ENCODE measurements at regions not wholly inside any gene's neighbourhood (a gene's known extent, or its start where the extent isn't known, plus 50 kb on each side); places are given as distances from the start of the nearest gene placed in this dataset.

DNA sequence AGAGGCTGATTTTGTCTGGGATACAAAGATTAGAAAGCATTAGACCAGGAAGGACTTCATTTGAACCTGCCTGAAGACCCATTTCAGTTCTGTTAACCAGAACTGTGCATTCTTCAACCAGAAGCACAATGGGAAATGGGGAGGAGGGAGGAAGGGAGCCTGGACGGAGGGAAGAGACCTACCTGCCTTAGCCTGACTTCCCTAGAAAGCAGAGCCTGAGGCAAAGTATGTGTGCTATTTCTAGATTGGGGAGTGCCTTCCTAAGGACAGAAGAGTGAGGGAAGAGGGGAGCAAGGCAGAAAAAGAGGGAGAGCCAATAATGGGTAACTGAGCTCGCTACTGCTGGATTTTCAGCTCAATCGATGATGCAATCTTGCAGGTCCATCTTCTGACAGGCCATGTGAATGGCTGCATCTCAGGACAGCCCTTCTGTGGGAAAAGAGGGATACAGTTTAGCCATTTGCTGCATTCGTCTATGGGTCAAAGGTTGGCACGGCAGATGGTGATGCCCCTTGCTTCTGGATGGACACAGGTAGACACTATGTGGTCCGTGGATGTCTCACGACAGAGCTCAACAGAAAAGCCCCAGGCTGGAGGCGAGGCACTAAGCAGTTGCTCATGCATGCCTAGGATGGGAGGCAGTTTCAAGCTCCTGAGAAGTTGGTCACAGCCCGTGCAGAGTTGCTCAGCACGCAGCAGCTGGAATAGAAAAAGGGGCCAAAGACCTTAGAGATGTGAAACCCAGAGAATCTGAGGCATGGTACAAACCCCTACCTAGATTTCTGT is 78.8 kb upstream of the UBL3 start:
- TF ChIP-seq, protein P1, sequence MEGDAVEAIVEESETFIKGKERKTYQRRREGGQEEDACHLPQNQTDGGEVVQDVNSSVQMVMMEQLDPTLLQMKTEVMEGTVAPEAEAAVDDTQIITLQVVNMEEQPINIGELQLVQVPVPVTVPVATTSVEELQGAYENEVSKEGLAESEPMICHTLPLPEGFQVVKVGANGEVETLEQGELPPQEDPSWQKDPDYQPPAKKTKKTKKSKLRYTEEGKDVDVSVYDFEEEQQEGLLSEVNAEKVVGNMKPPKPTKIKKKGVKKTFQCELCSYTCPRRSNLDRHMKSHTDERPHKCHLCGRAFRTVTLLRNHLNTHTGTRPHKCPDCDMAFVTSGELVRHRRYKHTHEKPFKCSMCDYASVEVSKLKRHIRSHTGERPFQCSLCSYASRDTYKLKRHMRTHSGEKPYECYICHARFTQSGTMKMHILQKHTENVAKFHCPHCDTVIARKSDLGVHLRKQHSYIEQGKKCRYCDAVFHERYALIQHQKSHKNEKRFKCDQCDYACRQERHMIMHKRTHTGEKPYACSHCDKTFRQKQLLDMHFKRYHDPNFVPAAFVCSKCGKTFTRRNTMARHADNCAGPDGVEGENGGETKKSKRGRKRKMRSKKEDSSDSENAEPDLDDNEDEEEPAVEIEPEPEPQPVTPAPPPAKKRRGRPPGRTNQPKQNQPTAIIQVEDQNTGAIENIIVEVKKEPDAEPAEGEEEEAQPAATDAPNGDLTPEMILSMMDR (IDR thresholded peaks at IDR 0.05; ENCODE audit: low read depth, low read length, missing control alignments): no peak
- no peak for DNase-seq (ENCODE audit: extremely low read depth, low read depth)
- H3K4me3 ChIP-seq (replicated peaks; ENCODE audit: low read depth, low read length): no peak overlapping the region

GRCh38 chr13:29926098-29926476 is 75.7 kb upstream of the UBL3 start:
- no peak for DNase-seq (ENCODE audit: extremely low read depth, low read depth)
- TF ChIP-seq, protein P1 (IDR thresholded peaks at IDR 0.05; ENCODE audit: low read depth, low read length, missing control alignments): no peak
- no peak overlapping the region for H3K4me3 ChIP-seq (replicated peaks; ENCODE audit: low read depth, low read length)

- no peak for DNase-seq (ENCODE audit: extremely low read depth, low read depth)
- TF ChIP-seq, protein P1 (IDR thresholded peaks at IDR 0.05; ENCODE audit: low read depth, low read length, missing control alignments): no peak
- no peak overlapping the region for H3K4me3 ChIP-seq (replicated peaks; ENCODE audit: low read depth, low read length)
These were observed 75.2 kb upstream of the UBL3 start for GRCh38 chr13:29925457-29926097.

GRCh38 chr13:29924482-29925350 is 74.3 kb upstream of the UBL3 start:
- H3K4me3 ChIP-seq (replicated peaks; ENCODE audit: low read depth, low read length): no peak overlapping the region
- no peak for DNase-seq (ENCODE audit: extremely low read depth, low read depth)
- TF ChIP-seq, protein P1 (IDR thresholded peaks at IDR 0.05; ENCODE audit: low read depth, low read length, missing control alignments): no peak

DNA sequence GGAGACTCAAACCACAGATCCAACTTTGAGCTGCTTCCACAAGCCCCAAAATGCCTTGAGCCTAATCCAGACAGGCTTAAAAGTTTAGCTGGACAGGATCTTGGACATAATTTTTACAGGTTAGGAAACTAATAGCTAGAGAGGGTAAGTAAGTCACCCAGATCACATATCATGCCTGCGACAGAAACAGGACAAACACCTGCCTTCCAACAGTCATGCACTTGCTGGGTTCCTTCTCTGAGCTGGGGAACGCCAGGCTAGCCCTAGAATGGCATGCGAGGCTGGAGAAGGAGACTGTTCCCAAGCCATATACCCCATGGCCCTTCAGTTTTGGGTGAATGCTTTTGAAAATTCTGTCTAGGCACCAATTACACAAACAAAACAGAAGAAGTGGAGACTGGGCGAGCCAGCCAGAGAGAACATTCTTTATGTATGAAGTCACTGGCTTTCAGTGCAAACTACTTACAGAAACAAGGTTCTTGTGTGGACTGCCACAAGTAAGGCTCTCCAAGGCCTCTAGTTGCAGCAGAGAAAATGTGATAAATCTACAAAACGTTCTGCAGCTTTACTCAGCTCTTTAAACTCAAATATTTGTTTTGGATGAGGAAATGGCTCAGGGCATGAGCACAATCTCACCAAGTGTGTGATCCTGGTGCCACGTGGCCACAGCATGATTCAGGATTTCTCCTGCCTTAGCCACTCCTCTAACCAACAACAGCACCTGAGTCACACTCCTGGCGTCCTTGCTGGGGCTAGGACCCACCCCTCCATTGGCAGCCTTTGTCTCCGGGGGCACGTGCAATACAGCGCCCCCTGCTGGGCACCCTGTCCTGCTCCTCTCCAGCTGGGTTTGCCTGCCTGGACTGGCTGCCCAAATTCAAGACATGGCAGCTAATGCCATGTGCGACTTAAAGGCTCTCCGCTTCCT is 73.4 kb upstream of the UBL3 start:
- TF ChIP-seq, protein P1 (IDR thresholded peaks at IDR 0.05; ENCODE audit: low read depth, low read length, missing control alignments): peak; percentile 97
- no peak overlapping the region for H3K4me3 ChIP-seq (replicated peaks; ENCODE audit: low read depth, low read length)
- DNase-seq (ENCODE audit: extremely low read depth, low read depth): peak; percentile 93

- TF ChIP-seq, protein P1 (IDR thresholded peaks at IDR 0.05; ENCODE audit: low read depth, low read length, missing control alignments): no peak
- no peak for DNase-seq (ENCODE audit: extremely low read depth, low read depth)
- no peak overlapping the region for H3K4me3 ChIP-seq (replicated peaks; ENCODE audit: low read depth, low read length)
These were observed 72.5 kb upstream of the UBL3 start for GRCh38 chr13:29922896-29923295.

Measured in HFF-Myc (cell line).